ENCODE measurements at regions not wholly inside any gene's neighbourhood (a gene's known extent, or its start where the extent isn't known, plus 50 kb on each side); places are given as distances from the start of the nearest gene placed in this dataset.

GRCh38 chr5:165876538-165876937 lies 2371.1 kb downstream of the MAT2B start:
- Mint-ChIP-seq H3K9me3 (peaks cover 9% of the 10 kb centered on the region), H3K27ac (no peak overlapping the region), H3K4me3 (no peak overlapping the region), H3K27me3 (no peaks in the 10 kb centered on the region), H3K4me1 (no peaks in the 10 kb centered on the region), H3K36me3 (no peaks in the 10 kb centered on the region)
- no peak for ATAC-seq

- no peak overlapping the region for H3K27ac Mint-ChIP-seq
- H3K36me3 Mint-ChIP-seq = no peaks in the 10 kb centered on the region
- H3K4me1 Mint-ChIP-seq = no peaks in the 10 kb centered on the region
- H3K4me3 Mint-ChIP-seq = no peak overlapping the region
- peaks cover 9% of the 10 kb centered on the region for H3K9me3 Mint-ChIP-seq
- ATAC-seq = no peak
- no peaks in the 10 kb centered on the region for H3K27me3 Mint-ChIP-seq
Observed at GRCh38 chr5:165877475-165877874, 2372.1 kb downstream of the MAT2B start.

- ATAC-seq = no peak
- Mint-ChIP-seq H3K27me3 (no peaks in the 10 kb centered on the region), H3K36me3 (no peaks in the 10 kb centered on the region), H3K9me3 (peaks cover 6% of the 10 kb centered on the region), H3K4me1 (no peaks in the 10 kb centered on the region), H3K27ac (no peak overlapping the region), H3K4me3 (no peak overlapping the region)
Observed at GRCh38 chr5:165881259-165881658, 2375.8 kb downstream of the MAT2B start.

GRCh38 chr5:165882099-165882498 lies 2376.7 kb downstream of the MAT2B start:
- H3K27me3 Mint-ChIP-seq = no peaks in the 10 kb centered on the region
- H3K4me3 Mint-ChIP-seq = no peak overlapping the region
- H3K4me1 Mint-ChIP-seq = no peaks in the 10 kb centered on the region
- H3K9me3 Mint-ChIP-seq = peaks cover 4% of the 10 kb centered on the region
- H3K36me3 Mint-ChIP-seq = no peaks in the 10 kb centered on the region
- no peak for ATAC-seq
- no peak overlapping the region for H3K27ac Mint-ChIP-seq

GRCh38 chr5:165885623-165886350 lies 2380.4 kb downstream of the MAT2B start:
- H3K36me3 Mint-ChIP-seq = no peaks in the 10 kb centered on the region
- H3K27ac Mint-ChIP-seq = no peak overlapping the region
- H3K9me3 Mint-ChIP-seq = peaks cover 10% of the 10 kb centered on the region
- H3K4me3 Mint-ChIP-seq = no peak overlapping the region
- H3K27me3 Mint-ChIP-seq = no peaks in the 10 kb centered on the region
- no peak for ATAC-seq
- no peaks in the 10 kb centered on the region for H3K4me1 Mint-ChIP-seq

GRCh38 chr5:165887147-165887546 lies 2381.7 kb downstream of the MAT2B start:
- Mint-ChIP-seq H3K4me3 (no peak overlapping the region), H3K36me3 (no peaks in the 10 kb centered on the region), H3K27ac (no peak overlapping the region), H3K9me3 (peaks cover 10% of the 10 kb centered on the region), H3K27me3 (no peaks in the 10 kb centered on the region), H3K4me1 (no peaks in the 10 kb centered on the region)
- no peak for ATAC-seq

GRCh38 chr5:165892383-165892782 lies 2387.0 kb downstream of the MAT2B start:
- Mint-ChIP-seq H3K9me3 (peaks cover 6% of the 10 kb centered on the region), H3K27ac (no peak overlapping the region), H3K4me1 (no peaks in the 10 kb centered on the region), H3K4me3 (no peak overlapping the region), H3K27me3 (no peaks in the 10 kb centered on the region), H3K36me3 (no peaks in the 10 kb centered on the region)
- no peak for ATAC-seq

GRCh38 chr5:165894916-165895315 lies 2389.5 kb downstream of the MAT2B start:
- no peak overlapping the region for H3K4me3 Mint-ChIP-seq
- no peaks in the 10 kb centered on the region for H3K4me1 Mint-ChIP-seq
- H3K27ac Mint-ChIP-seq = no peak overlapping the region
- H3K9me3 Mint-ChIP-seq = peaks cover 3% of the 10 kb centered on the region
- no peaks in the 10 kb centered on the region for H3K36me3 Mint-ChIP-seq
- no peak for ATAC-seq
- H3K27me3 Mint-ChIP-seq = no peaks in the 10 kb centered on the region

- peaks cover 3% of the 10 kb centered on the region for H3K9me3 Mint-ChIP-seq
- H3K4me3 Mint-ChIP-seq = no peak overlapping the region
- H3K27ac Mint-ChIP-seq = no peak overlapping the region
- no peaks in the 10 kb centered on the region for H3K36me3 Mint-ChIP-seq
- H3K4me1 Mint-ChIP-seq = no peaks in the 10 kb centered on the region
- ATAC-seq = no peak
- H3K27me3 Mint-ChIP-seq = no peaks in the 10 kb centered on the region
Observed at GRCh38 chr5:165903835-165904234, 2387.6 kb upstream of the WWC1 start.

GRCh38 chr5:165906871-165907270 lies 2384.6 kb upstream of the WWC1 start:
- H3K27ac Mint-ChIP-seq = no peak overlapping the region
- H3K9me3 Mint-ChIP-seq = peaks cover 10% of the 10 kb centered on the region
- no peaks in the 10 kb centered on the region for H3K4me1 Mint-ChIP-seq
- no peak overlapping the region for H3K4me3 Mint-ChIP-seq
- no peaks in the 10 kb centered on the region for H3K36me3 Mint-ChIP-seq
- H3K27me3 Mint-ChIP-seq = no peaks in the 10 kb centered on the region
- no peak for ATAC-seq

GRCh38 chr5:165913059-165913458 lies 2378.4 kb upstream of the WWC1 start:
- H3K4me1 Mint-ChIP-seq = no peaks in the 10 kb centered on the region

GRCh38 chr5:165914456-165914855 lies 2377.0 kb upstream of the WWC1 start:
- Mint-ChIP-seq H3K27me3 (no peaks in the 10 kb centered on the region), H3K36me3 (no peaks in the 10 kb centered on the region), H3K4me1 (no peaks in the 10 kb centered on the region), H3K4me3 (no peak overlapping the region), H3K9me3 (peaks cover 10% of the 10 kb centered on the region), H3K27ac (no peak overlapping the region)
- no peak for ATAC-seq

More at GRCh38 chr5:165913059-165913458, 2378.4 kb upstream of the WWC1 start:
- Mint-ChIP-seq H3K9me3 (peaks cover 10% of the 10 kb centered on the region), H3K27ac (no peak overlapping the region), H3K4me3 (no peak overlapping the region), H3K27me3 (no peaks in the 10 kb centered on the region), H3K36me3 (no peaks in the 10 kb centered on the region)
- ATAC-seq = no peak

GRCh38 chr5:165919196-165919595 lies 2372.2 kb upstream of the WWC1 start:
- H3K4me3 Mint-ChIP-seq = no peak overlapping the region
- ATAC-seq = no peak
- no peaks in the 10 kb centered on the region for H3K27me3 Mint-ChIP-seq
- H3K9me3 Mint-ChIP-seq = peaks cover 6% of the 10 kb centered on the region
- no peaks in the 10 kb centered on the region for H3K36me3 Mint-ChIP-seq
- H3K27ac Mint-ChIP-seq = no peak overlapping the region
- no peaks in the 10 kb centered on the region for H3K4me1 Mint-ChIP-seq

- no peak for ATAC-seq
- Mint-ChIP-seq H3K27ac (no peak overlapping the region), H3K9me3 (peaks cover 6% of the 10 kb centered on the region), H3K4me1 (no peaks in the 10 kb centered on the region), H3K27me3 (no peaks in the 10 kb centered on the region), H3K36me3 (no peaks in the 10 kb centered on the region), H3K4me3 (no peak overlapping the region)
Observed at GRCh38 chr5:165920655-165921054, 2370.8 kb upstream of the WWC1 start.

GRCh38 chr5:165928971-165929370 lies 2362.5 kb upstream of the WWC1 start:
- Mint-ChIP-seq H3K4me3 (no peak overlapping the region), H3K27ac (no peak overlapping the region), H3K27me3 (no peaks in the 10 kb centered on the region), H3K4me1 (no peaks in the 10 kb centered on the region), H3K36me3 (no peaks in the 10 kb centered on the region), H3K9me3 (peaks cover 12% of the 10 kb centered on the region)
- no peak for ATAC-seq

GRCh38 chr5:165940541-165940940 lies 2350.9 kb upstream of the WWC1 start:
- no peak for ATAC-seq
- no peaks in the 10 kb centered on the region for H3K4me1 Mint-ChIP-seq
- no peak overlapping the region for H3K4me3 Mint-ChIP-seq
- H3K27ac Mint-ChIP-seq = no peak overlapping the region
- no peaks in the 10 kb centered on the region for H3K36me3 Mint-ChIP-seq
- no peaks in the 10 kb centered on the region for H3K27me3 Mint-ChIP-seq
- H3K9me3 Mint-ChIP-seq = peaks cover 8% of the 10 kb centered on the region
